CD14-positive monocyte (primary cell): ENCODE measurements at regions not wholly inside any gene's neighbourhood (a gene's known extent, or its start where the extent isn't known, plus 50 kb on each side); places are given as distances from the start of the nearest gene placed in this dataset.

Source experiments
- DNase-seq, 3 donors: peaks; one replicate each; pipeline ENCODE4 v3.0.0-alpha.2; 2011 to 2022
- H2AFZ ChIP-seq: 2 replicates; pipeline ENCODE4 v1.6.0; 2012; ENCODE audit warnings: mild to moderate bottlenecking, low read depth, low read length, inconsistent platforms; ENCODE audit not compliant: insufficient read depth, poor library complexity, severe bottlenecking
- H3K27ac ChIP-seq, 2 donors: 1 replicate in 1 of 2; 2 replicates in 1 of 2; pipeline ENCODE4 v1.5.1; 2012 to 2013; ENCODE audit warnings: low read length in 2 of 2, control low read depth in 1 of 2, inconsistent platforms in 1 of 2, low read depth in 1 of 2, mild to moderate bottlenecking in 1 of 2
- H3K27me3 ChIP-seq, 2 donors: one replicate each; pipeline versions ENCODE4 v1.6.0 to v1.6.1; 2011 to 2013; ENCODE audit warnings: low read length in 2 of 2; ENCODE audit not compliant: control insufficient read depth in 2 of 2, insufficient read depth in 2 of 2
- H3K36me3 ChIP-seq, 2 donors: replicated peaks in 1 of 2; 1 replicate in 1 of 2; 2 replicates in 1 of 2; pipeline versions ENCODE4 v1.5.1 to v1.6.1; 2012 to 2013; ENCODE audit warnings: low read length in 2 of 2, control low read depth in 1 of 2, inconsistent platforms in 1 of 2, mild to moderate bottlenecking in 1 of 2; ENCODE audit not compliant: insufficient read depth in 2 of 2, control insufficient read depth in 1 of 2
- H3K4me1 ChIP-seq, 2 donors: 1 replicate in 1 of 2; 2 replicates in 1 of 2; pipeline versions ENCODE4 v1.5.1 to v1.6.1; 2012 to 2013; ENCODE audit warnings: low read length in 2 of 2, control low read depth in 1 of 2, inconsistent platforms in 1 of 2, mild to moderate bottlenecking in 1 of 2, moderate library complexity in 1 of 2; ENCODE audit not compliant: insufficient read depth in 2 of 2, control insufficient read depth in 1 of 2
- H3K4me2 ChIP-seq: replicated peaks from 2 replicates; pipeline ENCODE3; 2012; ENCODE audit warnings: low read length, moderate library complexity, mild to moderate bottlenecking; ENCODE audit not compliant: poor library complexity, severe bottlenecking; ENCODE audit errors: extremely low read depth
- H3K4me3 ChIP-seq, 3 experiments: fragments of 200-600 bp in 1 of 3; sonication (generic) in 1 of 3; replicated peaks in 1 of 3; 1 replicate in 2 of 3; 2 replicates in 1 of 3; pipeline ENCODE4 v1.5.1; 2011 to 2013; ENCODE audit warnings: low read length in 3 of 3, mild to moderate bottlenecking in 3 of 3, control low read depth in 2 of 3, low read depth in 2 of 3, inconsistent platforms in 1 of 3, moderate library complexity in 1 of 3
- H3K79me2 ChIP-seq: 2 replicates; pipeline ENCODE4 v1.6.0; 2012; ENCODE audit warnings: mild to moderate bottlenecking, control low read depth, inconsistent platforms, low read length, moderate library complexity; ENCODE audit not compliant: insufficient read depth
- H3K9ac ChIP-seq: 2 replicates; pipeline ENCODE4 v1.6.0; 2017; ENCODE audit warnings: low read length, mild to moderate bottlenecking; ENCODE audit not compliant: insufficient read depth, poor library complexity, severe bottlenecking
- H3K9me3 ChIP-seq, 2 donors: replicated peaks in 1 of 2; 1 replicate in 1 of 2; 2 replicates in 1 of 2; pipeline versions ENCODE4 v1.5.1 to v1.6.1; 2012 to 2013; ENCODE audit warnings: low read length in 2 of 2, control low read depth in 1 of 2; ENCODE audit not compliant: control insufficient read depth in 1 of 2, insufficient read depth in 1 of 2
- H4K20me1 ChIP-seq: 2 replicates; pipeline ENCODE4 v1.6.0; 2012; ENCODE audit warnings: mild to moderate bottlenecking, low read length, control low read depth, moderate library complexity; ENCODE audit not compliant: insufficient read depth
- H3K27ac Mint-ChIP-seq, 7 donors: one replicate each; pipeline ENCODE4 v1.8.0; 2020; ENCODE audit warnings: mild to moderate bottlenecking in 7 of 7, mixed read lengths in 7 of 7, moderate library complexity in 6 of 7, inconsistent platforms in 2 of 7
- H3K27me3 Mint-ChIP-seq, 3 donors: one replicate each; pipeline ENCODE4 v1.8.0; 2021 to 2022; ENCODE audit warnings: low read depth in 3 of 3, mild to moderate bottlenecking in 3 of 3, mixed read lengths in 3 of 3, moderate library complexity in 3 of 3, inconsistent platforms in 1 of 3
- H3K36me3 Mint-ChIP-seq, 2 donors: one replicate each; pipeline ENCODE4 v1.8.0; 2020; ENCODE audit warnings: mixed read lengths in 2 of 2, inconsistent platforms in 1 of 2, mild to moderate bottlenecking in 1 of 2
- H3K4me1 Mint-ChIP-seq: one replicate; pipeline ENCODE4 v1.8.0; 2020; ENCODE audit warnings: mild to moderate bottlenecking, mixed read lengths
- H3K4me3 Mint-ChIP-seq, 2 donors: one replicate each; pipeline ENCODE4 v1.8.0; 2020; ENCODE audit warnings: mild to moderate bottlenecking in 2 of 2, mixed read lengths in 2 of 2, moderate library complexity in 1 of 2
- H3K9me3 Mint-ChIP-seq, 7 donors: one replicate each; pipeline ENCODE4 v1.8.0; 2020 to 2022; ENCODE audit warnings: mixed read lengths in 7 of 7, mild to moderate bottlenecking in 6 of 7, moderate library complexity in 6 of 7, inconsistent platforms in 2 of 7
- CTCF ChIP-seq: fragments of 200-600 bp; IDR thresholded peaks from one replicate; pipeline ENCODE4 v1.8.0; 2022; ENCODE audit warnings: antibody characterized with exemption, mild to moderate bottlenecking
- WGBS: methylation state at CpG from one replicate; pipeline ENCODE4 v1.1.5; 2013; ENCODE audit warnings: missing lambda C conversion rate; ENCODE audit not compliant: insufficient coverage; 5-methylcytosine and 5-hydroxymethylcytosine counted together
- intact Hi-C, 2 donors: fragments of 100-400 bp; cut with micrococcal nuclease; formaldehyde crosslinking; loops; one replicate each; pipeline versions ENCODE4 v1.15.0 to v1.15.1; 2023

DNA sequence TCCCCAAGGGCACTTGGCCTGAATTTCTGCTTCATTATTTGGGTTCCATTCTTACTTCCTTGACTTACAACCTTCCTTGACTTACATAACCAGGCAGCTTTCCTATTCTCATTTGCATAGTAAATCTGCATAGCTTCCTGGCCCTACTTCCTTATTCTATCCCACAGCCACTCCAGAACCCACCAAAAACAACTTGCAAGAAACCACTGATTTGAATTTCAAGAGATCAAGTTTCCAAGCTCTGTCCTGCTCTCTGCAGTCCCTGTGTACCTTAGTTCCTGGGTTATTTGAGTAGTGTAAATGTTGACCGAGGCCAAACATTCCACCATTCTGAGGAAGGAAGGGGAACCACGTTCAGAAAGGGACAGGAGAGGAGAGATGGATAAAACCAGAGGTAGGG is 603.3 kb downstream of the PTPRC start:
- Mint-ChIP-seq H3K27ac (peak overlapping the region in 1 of 7 donors; percentile 71), H3K9me3 (peaks cover 0 to 8% (median 2%) of the 10 kb centered on the region in 7 donors), H3K4me3 (peak overlapping the region in 1 of 2 donors; percentile 5), H3K36me3 (no peaks in the 10 kb centered on the region), H3K27me3 (no peaks in the 10 kb centered on the region), H3K4me1 (peaks cover 13% of the 10 kb centered on the region)
- Histone ChIP-seq H2AFZ (peak overlapping the region; percentile 56), H3K4me3 (no peak overlapping the region), H3K4me1 (peaks cover 9 to 12% of the 10 kb centered on the region in 2 donors), H3K27ac (no peak overlapping the region), H3K79me2 (no peaks in the 10 kb centered on the region), H3K9me3 (no peaks in the 10 kb centered on the region), H3K36me3 (no peaks in the 10 kb centered on the region), H3K9ac (no peak overlapping the region), H4K20me1 (no peaks in the 10 kb centered on the region), H3K27me3 (no peaks in the 10 kb centered on the region), H3K4me2 (no peak overlapping the region)
- intact Hi-C loops: no loop called here
- no peak for TF ChIP-seq CTCF
- DNase-seq: peak; percentile 3 to 39 (median 8)
- 100% methylated on average over 1 of the region's 2 CpGs for WGBS

DNA sequence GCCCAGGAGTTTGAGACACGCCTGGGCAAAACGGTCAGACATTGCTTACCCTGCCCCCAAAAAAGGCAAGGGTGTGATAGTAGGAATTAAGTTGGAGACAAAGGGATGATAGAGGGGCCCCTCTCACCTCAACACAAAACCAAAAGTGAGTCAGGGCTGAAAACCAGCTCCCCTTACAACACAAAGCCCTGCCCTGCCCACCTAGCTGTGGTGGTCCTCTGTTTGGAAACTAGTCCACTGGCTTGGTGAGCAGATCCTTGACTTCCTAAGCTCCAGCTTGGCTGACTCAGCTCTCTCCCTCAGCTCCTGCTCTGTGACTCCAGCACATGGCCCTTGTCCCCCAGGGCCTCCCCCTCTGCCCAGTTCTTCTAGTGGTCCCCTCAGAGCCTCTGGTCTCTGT is 603.8 kb downstream of the PTPRC start:
- H3K36me3 ChIP-seq: no peaks in the 10 kb centered on the region
- peaks cover 0 to 8% (median 2%) of the 10 kb centered on the region in 7 donors for H3K9me3 Mint-ChIP-seq
- no peak for DNase-seq
- no peaks in the 10 kb centered on the region for H3K36me3 Mint-ChIP-seq
- H3K4me3 ChIP-seq: no peak overlapping the region
- no peaks in the 10 kb centered on the region for H3K27me3 ChIP-seq
- no peaks in the 10 kb centered on the region for H3K79me2 ChIP-seq
- H3K9ac ChIP-seq: no peak overlapping the region
- intact Hi-C loops: no loop called here
- H4K20me1 ChIP-seq: no peaks in the 10 kb centered on the region
- no peak for TF ChIP-seq CTCF
- no peak overlapping the region for H3K4me3 Mint-ChIP-seq
- peaks cover 9 to 12% of the 10 kb centered on the region in 2 donors for H3K4me1 ChIP-seq
- no peak overlapping the region for H3K27ac ChIP-seq
- peak overlapping the region in 1 of 7 donors; percentile 60 for H3K27ac Mint-ChIP-seq
- H3K4me2 ChIP-seq: no peak overlapping the region
- no CpG with 5 or more reads among the region's 2 CpGs for WGBS
- peaks cover 13% of the 10 kb centered on the region for H3K4me1 Mint-ChIP-seq
- peak overlapping the region; percentile 56 for H2AFZ ChIP-seq
- H3K9me3 ChIP-seq: no peaks in the 10 kb centered on the region
- H3K27me3 Mint-ChIP-seq: no peaks in the 10 kb centered on the region
